Body of pancreas (tissue), 4 donors: ENCODE measurements at regions not wholly inside any gene's neighbourhood (a gene's known extent, or its start where the extent isn't known, plus 50 kb on each side); places are given as distances from the start of the nearest gene placed in this dataset.

Experiments used
- POLR2A ChIP-seq, 3 donors: fragments of 450-650 bp; IDR thresholded peaks; one replicate each; pipeline ENCODE4 v1.6.1; 2016; ENCODE audit warnings: antibody characterized with exemption in 3 of 3, mild to moderate bottlenecking in 2 of 3
- TF ChIP-seq, protein P1 (sequence below), 7 experiments: fragments of 450-650 bp in 4 of 7; fragments of 200-600 bp in 3 of 7; sonication (generic) in 3 of 7; IDR thresholded peaks; one replicate each; pipeline ENCODE4 v1.5.1; 2016 to 2019; ENCODE audit warnings: antibody characterized with exemption in 7 of 7

DNA sequence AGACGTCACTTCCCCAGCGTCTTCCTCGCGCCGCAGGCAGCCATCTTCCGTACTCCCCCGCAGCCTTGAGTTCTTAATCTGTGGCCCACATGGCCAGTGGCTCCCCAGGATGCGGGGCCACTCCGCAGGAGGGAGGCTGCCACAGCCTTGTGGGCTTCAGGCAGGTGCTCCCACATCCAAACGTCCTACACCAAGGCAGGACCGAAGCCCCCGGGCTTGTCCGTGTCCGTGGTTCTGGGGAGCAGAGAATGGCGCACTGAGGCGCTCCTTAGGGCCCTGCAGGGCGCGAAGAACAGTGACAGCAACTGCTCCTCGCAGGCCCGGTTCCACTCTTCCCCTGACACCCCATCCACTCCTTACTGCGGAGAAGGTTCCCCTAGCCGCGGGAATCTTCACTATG, 755.8 kb downstream of the PRIM2 start:
- TF ChIP-seq, protein P1, sequence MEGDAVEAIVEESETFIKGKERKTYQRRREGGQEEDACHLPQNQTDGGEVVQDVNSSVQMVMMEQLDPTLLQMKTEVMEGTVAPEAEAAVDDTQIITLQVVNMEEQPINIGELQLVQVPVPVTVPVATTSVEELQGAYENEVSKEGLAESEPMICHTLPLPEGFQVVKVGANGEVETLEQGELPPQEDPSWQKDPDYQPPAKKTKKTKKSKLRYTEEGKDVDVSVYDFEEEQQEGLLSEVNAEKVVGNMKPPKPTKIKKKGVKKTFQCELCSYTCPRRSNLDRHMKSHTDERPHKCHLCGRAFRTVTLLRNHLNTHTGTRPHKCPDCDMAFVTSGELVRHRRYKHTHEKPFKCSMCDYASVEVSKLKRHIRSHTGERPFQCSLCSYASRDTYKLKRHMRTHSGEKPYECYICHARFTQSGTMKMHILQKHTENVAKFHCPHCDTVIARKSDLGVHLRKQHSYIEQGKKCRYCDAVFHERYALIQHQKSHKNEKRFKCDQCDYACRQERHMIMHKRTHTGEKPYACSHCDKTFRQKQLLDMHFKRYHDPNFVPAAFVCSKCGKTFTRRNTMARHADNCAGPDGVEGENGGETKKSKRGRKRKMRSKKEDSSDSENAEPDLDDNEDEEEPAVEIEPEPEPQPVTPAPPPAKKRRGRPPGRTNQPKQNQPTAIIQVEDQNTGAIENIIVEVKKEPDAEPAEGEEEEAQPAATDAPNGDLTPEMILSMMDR (IDR thresholded peaks at IDR 0.05): no peak
- TF ChIP-seq POLR2A (IDR thresholded peaks at IDR 0.05): no peak
